ENCODE measurements at regions not wholly inside any gene's neighbourhood (a gene's known extent, or its start where the extent isn't known, plus 50 kb on each side); places are given as distances from the start of the nearest gene placed in this dataset.
"Not testable (repeated sequence)": the region's sequence is repeated elsewhere in the genome, so short reads cannot be mapped to it uniquely, and the experiment has no call there.

DNA sequence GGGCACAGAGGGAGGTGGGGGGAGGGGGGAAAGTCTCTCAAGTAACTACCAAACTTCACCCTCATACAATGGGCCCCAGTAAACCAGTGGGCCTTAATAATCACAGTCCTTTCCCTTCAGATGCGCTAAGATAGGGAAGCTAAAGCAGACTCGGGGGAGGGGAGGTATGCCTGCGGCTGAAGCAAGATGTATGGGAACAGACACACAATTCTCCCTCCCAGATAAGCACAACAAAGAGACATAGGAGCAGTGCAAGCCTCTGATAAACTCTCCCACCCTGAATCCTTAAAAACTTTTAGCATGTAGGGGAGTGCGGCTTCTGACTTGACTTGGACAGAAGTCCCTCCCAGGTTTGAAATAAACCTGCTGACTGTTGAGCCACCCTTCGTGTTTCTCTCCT, 54.7 kb downstream of the PROP1 start:
- H3K4me1 ChIP-seq (ENCODE audit: insufficient read depth, low read length); CTCF ChIA-PET (ENCODE audit: low intra/inter-chr PET ratio, low total read pairs); H3K27me3 ChIP-seq (ENCODE audit: control insufficient read depth in 1 of 2, insufficient read depth in 2 of 2, low read length in 2 of 2); H3K4me2 ChIP-seq (ENCODE audit: low read depth, low read length); H3K79me2 ChIP-seq (ENCODE audit: insufficient read depth, low read length); FAIRE-seq; H3K9me3 ChIP-seq (ENCODE audit: low read length); POLR2A ChIA-PET; ATAC-seq; DNase-seq (ENCODE audit: low spot score); H3K36me3 ChIP-seq (replicated peaks in 1 of 2; ENCODE audit: control insufficient read depth in 1 of 2, insufficient read depth in 2 of 2, low read length in 2 of 2); H2AFZ ChIP-seq (ENCODE audit: low read length); H3K9ac ChIP-seq (ENCODE audit: insufficient read depth, low read depth, low read length); H3K27ac ChIP-seq (ENCODE audit: extremely low read length, insufficient read depth, low read length); in situ Hi-C loops (cut with HindIII; ENCODE audit: extremely low pct_ligation_motif_present, low pct_unique_long_range_greater_than_20kb); BruUV-seq (replicated peaks); intact Hi-C loops (cut with micrococcal nuclease; ENCODE audit: unreplicated experiment); H4K20me1 ChIP-seq (ENCODE audit: insufficient read depth, low read length); H3K4me3 ChIP-seq (replicated peaks in 1 of 3; ENCODE audit: insufficient read depth in 1 of 3, low read depth in 2 of 3, low read length in 3 of 3): not testable (repeated sequence)
- 50% methylated on average over 2 of the region's 5 CpGs for WGBS (ENCODE audit: low lambda C conversion rate)

DNA sequence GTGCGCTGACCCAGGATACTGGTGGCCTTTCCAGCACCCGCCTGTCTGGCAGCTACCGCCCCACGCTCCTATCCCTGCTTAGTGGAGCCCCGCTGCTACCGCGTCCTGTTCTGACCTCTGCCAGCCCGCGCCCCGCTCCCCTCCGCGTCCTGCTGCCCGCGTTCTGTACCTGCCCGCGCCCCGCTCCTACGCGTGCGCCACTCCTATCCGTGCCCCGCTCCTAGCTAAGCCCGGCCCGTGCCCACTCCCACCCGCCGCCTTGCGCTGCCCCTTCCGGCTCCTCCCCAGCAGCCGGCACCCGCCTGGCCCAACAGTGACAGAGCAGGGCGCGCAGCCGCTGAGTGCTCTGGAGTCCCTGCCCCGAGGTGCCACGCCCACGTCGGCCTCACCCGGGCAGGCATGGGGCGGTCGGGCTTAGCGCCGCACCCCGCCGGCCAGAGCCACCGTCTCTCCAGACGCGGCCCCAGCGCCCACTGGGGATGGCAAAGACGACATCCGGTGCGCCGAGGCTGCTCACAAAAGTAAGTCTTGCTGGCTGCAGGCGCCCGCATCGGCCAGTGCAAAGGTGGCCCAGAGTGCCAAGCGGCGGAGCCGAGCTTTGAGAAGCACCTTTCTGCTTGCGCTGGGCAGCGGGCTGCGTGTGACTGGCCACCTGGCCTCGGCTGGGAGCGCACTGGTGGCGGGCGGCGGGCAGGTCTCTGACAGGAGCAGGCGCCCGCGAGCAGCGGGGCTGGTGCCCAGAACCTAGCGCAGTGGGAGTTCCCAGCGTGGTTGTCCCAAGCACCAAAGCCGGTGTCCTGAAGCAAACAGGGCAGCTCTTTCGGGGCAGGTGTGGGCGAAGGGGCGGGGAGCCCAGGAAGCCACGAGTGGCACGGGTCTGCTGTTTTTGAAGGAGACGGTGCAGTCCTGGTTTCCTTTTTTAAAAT, 56.5 kb downstream of the PROP1 start:
- H3K27me3 ChIP-seq (ENCODE audit: control insufficient read depth in 1 of 2, insufficient read depth in 2 of 2, low read length in 2 of 2); in situ Hi-C loops (cut with HindIII; ENCODE audit: extremely low pct_ligation_motif_present, low pct_unique_long_range_greater_than_20kb); H3K79me2 ChIP-seq (ENCODE audit: insufficient read depth, low read length); H4K20me1 ChIP-seq (ENCODE audit: insufficient read depth, low read length); POLR2A ChIA-PET; H3K9ac ChIP-seq (ENCODE audit: insufficient read depth, low read depth, low read length); BruUV-seq (replicated peaks); H3K4me3 ChIP-seq (replicated peaks in 1 of 3; ENCODE audit: insufficient read depth in 1 of 3, low read depth in 2 of 3, low read length in 3 of 3); H3K36me3 ChIP-seq (replicated peaks in 1 of 2; ENCODE audit: control insufficient read depth in 1 of 2, insufficient read depth in 2 of 2, low read length in 2 of 2); FAIRE-seq; H3K4me1 ChIP-seq (ENCODE audit: insufficient read depth, low read length); H3K9me3 ChIP-seq (ENCODE audit: low read length); H2AFZ ChIP-seq (ENCODE audit: low read length); H3K27ac ChIP-seq (ENCODE audit: extremely low read length, insufficient read depth, low read length); H3K4me2 ChIP-seq (ENCODE audit: low read depth, low read length); intact Hi-C loops (cut with micrococcal nuclease; ENCODE audit: unreplicated experiment); CTCF ChIA-PET (ENCODE audit: low intra/inter-chr PET ratio, low total read pairs); DNase-seq (ENCODE audit: low spot score): not testable (repeated sequence)
- 43% methylated on average over 35 of the region's 79 CpGs for WGBS (ENCODE audit: low lambda C conversion rate)
- peak; percentile 33 for ATAC-seq

DNA sequence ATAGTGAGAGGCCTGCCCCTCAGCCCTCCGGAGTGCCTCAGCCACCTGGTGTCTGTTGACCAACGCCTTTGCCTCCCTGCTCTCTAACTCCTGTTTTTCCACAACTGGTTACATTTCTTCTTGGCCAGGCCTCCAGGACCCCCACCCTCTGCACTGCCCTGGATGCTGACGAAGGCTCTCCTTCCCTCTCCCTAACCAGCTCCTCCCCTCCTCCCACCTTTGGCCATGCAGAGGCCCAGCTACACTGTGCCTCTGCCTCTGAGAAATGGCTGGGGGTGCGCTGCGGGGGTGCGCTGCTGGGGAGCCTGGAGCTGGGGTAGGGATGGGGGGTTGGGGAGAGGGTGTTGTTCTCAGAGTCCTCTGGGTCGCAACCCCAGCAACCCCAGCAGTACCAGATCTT, 57.3 kb downstream of the PROP1 start:
- H3K27me3 ChIP-seq (ENCODE audit: control insufficient read depth in 1 of 2, insufficient read depth in 2 of 2, low read length in 2 of 2); H3K4me1 ChIP-seq (ENCODE audit: insufficient read depth, low read length); BruUV-seq (replicated peaks); FAIRE-seq; H3K9ac ChIP-seq (ENCODE audit: insufficient read depth, low read depth, low read length); H3K9me3 ChIP-seq (ENCODE audit: low read length); in situ Hi-C loops (cut with HindIII; ENCODE audit: extremely low pct_ligation_motif_present, low pct_unique_long_range_greater_than_20kb); H4K20me1 ChIP-seq (ENCODE audit: insufficient read depth, low read length); H3K27ac ChIP-seq (ENCODE audit: extremely low read length, insufficient read depth, low read length); CTCF ChIA-PET (ENCODE audit: low intra/inter-chr PET ratio, low total read pairs); H3K4me3 ChIP-seq (replicated peaks in 1 of 3; ENCODE audit: insufficient read depth in 1 of 3, low read depth in 2 of 3, low read length in 3 of 3); H3K36me3 ChIP-seq (replicated peaks in 1 of 2; ENCODE audit: control insufficient read depth in 1 of 2, insufficient read depth in 2 of 2, low read length in 2 of 2); H2AFZ ChIP-seq (ENCODE audit: low read length); DNase-seq (ENCODE audit: low spot score); H3K4me2 ChIP-seq (ENCODE audit: low read depth, low read length); ATAC-seq; POLR2A ChIA-PET; H3K79me2 ChIP-seq (ENCODE audit: insufficient read depth, low read length); intact Hi-C loops (cut with micrococcal nuclease; ENCODE audit: unreplicated experiment): not testable (repeated sequence)
- WGBS (ENCODE audit: low lambda C conversion rate), result 21% methylated on average over 6 of the region's 7 CpGs

DNA sequence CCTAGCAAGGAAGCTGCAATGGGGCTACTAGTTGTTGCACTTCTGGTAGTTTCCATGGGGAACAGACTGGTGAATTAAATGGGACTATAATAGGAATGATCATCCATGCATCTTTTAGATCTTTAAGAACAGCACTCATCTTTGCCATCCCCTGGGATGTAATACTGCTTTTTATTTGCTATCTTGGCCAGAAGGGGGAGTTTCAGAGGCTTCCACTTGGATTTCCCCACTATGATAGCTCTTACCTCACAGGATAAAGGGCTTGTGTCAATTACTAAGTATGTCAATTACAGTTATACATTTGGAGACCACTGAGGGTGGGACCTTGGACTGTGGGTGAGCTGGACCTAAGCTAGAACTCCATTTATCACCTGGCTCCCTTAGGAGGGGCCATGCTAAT, 61.8 kb downstream of the PROP1 start:
- H3K79me2 ChIP-seq (ENCODE audit: insufficient read depth, low read length); FAIRE-seq; H2AFZ ChIP-seq (ENCODE audit: low read length); H3K4me1 ChIP-seq (ENCODE audit: insufficient read depth, low read length); BruUV-seq (replicated peaks); CTCF ChIA-PET (ENCODE audit: low intra/inter-chr PET ratio, low total read pairs); POLR2A ChIA-PET; H3K4me3 ChIP-seq (replicated peaks in 1 of 3; ENCODE audit: insufficient read depth in 1 of 3, low read depth in 2 of 3, low read length in 3 of 3); DNase-seq (ENCODE audit: low spot score); intact Hi-C loops (cut with micrococcal nuclease; ENCODE audit: unreplicated experiment); H4K20me1 ChIP-seq (ENCODE audit: insufficient read depth, low read length); H3K27me3 ChIP-seq (ENCODE audit: control insufficient read depth in 1 of 2, insufficient read depth in 2 of 2, low read length in 2 of 2); H3K27ac ChIP-seq (ENCODE audit: extremely low read length, insufficient read depth, low read length); H3K9ac ChIP-seq (ENCODE audit: insufficient read depth, low read depth, low read length); H3K4me2 ChIP-seq (ENCODE audit: low read depth, low read length); H3K36me3 ChIP-seq (replicated peaks in 1 of 2; ENCODE audit: control insufficient read depth in 1 of 2, insufficient read depth in 2 of 2, low read length in 2 of 2); H3K9me3 ChIP-seq (ENCODE audit: low read length); in situ Hi-C loops (cut with HindIII; ENCODE audit: extremely low pct_ligation_motif_present, low pct_unique_long_range_greater_than_20kb): not testable (repeated sequence)
- ATAC-seq, result peak; percentile 43; the same call in 1 of the 3 replicates
